ENCODE measurements at regions not wholly inside any gene's neighbourhood (a gene's known extent, or its start where the extent isn't known, plus 50 kb on each side); places are given as distances from the start of the nearest gene placed in this dataset.

- CTCF ChIA-PET = interaction anchor here (0.6 to 1.2 kb wide), 3 partner anchors 29 to 95 kb away, joined by 4 to 5 read pairs (median 4); no protein-coding TSS in a partner anchor
- no peak overlapping the region for H3K27ac ChIP-seq
- TF ChIP-seq CTCF (conservative IDR thresholded peaks at IDR 0.05; ENCODE audit: low read depth) = no peak
- DNase-seq (ENCODE audit: low spot score) = no peak
- POLR2A ChIA-PET (ENCODE audit: low non-redundant PET) = no interaction called here
These were observed 139.4 kb upstream of the TSC22D2 start for GRCh38 chr3:150268426-150269391.

- POLR2A ChIA-PET (ENCODE audit: low non-redundant PET) = no interaction called here
- CTCF ChIA-PET = no interaction called here
- TF ChIP-seq CTCF (conservative IDR thresholded peaks at IDR 0.05; ENCODE audit: low read depth) = no peak
- no peak for DNase-seq (ENCODE audit: low spot score)
- H3K27ac ChIP-seq = no peak overlapping the region
These were observed 140.8 kb upstream of the TSC22D2 start for GRCh38 chr3:150267288-150267687.

GRCh38 chr3:150265305-150265704 is 142.8 kb upstream of the TSC22D2 start:
- no peak overlapping the region for H3K27ac ChIP-seq
- POLR2A ChIA-PET (ENCODE audit: low non-redundant PET) = no interaction called here
- DNase-seq (ENCODE audit: low spot score) = no peak
- CTCF ChIA-PET = no interaction called here
- TF ChIP-seq CTCF (conservative IDR thresholded peaks at IDR 0.05; ENCODE audit: low read depth) = no peak

- POLR2A ChIA-PET (ENCODE audit: low non-redundant PET) = no interaction called here
- H3K27ac ChIP-seq = no peak overlapping the region
- CTCF ChIA-PET = no interaction called here
- no peak for DNase-seq (ENCODE audit: low spot score)
- no peak for TF ChIP-seq CTCF (conservative IDR thresholded peaks at IDR 0.05; ENCODE audit: low read depth)
These were observed 143.4 kb upstream of the TSC22D2 start for GRCh38 chr3:150264561-150265279.

GRCh38 chr3:150261958-150262357 is 146.1 kb upstream of the TSC22D2 start:
- TF ChIP-seq CTCF (conservative IDR thresholded peaks at IDR 0.05; ENCODE audit: low read depth) = no peak
- POLR2A ChIA-PET (ENCODE audit: low non-redundant PET) = no interaction called here
- CTCF ChIA-PET = no interaction called here
- DNase-seq (ENCODE audit: low spot score) = no peak
- no peak overlapping the region for H3K27ac ChIP-seq

- no peak overlapping the region for H3K27ac ChIP-seq
- no peak for DNase-seq (ENCODE audit: low spot score)
- TF ChIP-seq CTCF (conservative IDR thresholded peaks at IDR 0.05; ENCODE audit: low read depth) = no peak
- POLR2A ChIA-PET (ENCODE audit: low non-redundant PET) = no interaction called here
- CTCF ChIA-PET = interaction anchor here (0.6 kb wide), 1 partner anchor 317 kb away, joined by 3 read pairs; no protein-coding TSS in a partner anchor
These were observed 146.7 kb upstream of the TSC22D2 start for GRCh38 chr3:150261418-150261817.

Data from RWPE1 (cell line).